HG03521 (cell line): ENCODE measurements at regions not wholly inside any gene's neighbourhood (a gene's known extent, or its start where the extent isn't known, plus 50 kb on each side); places are given as distances from the start of the nearest gene placed in this dataset.
"Not testable (repeated sequence)": the region's sequence is repeated elsewhere in the genome, so short reads cannot be mapped to it uniquely, and the experiment has no call there.

Experiments
- ATAC-seq: cut with Tn5 transposase; IDR thresholded peaks from one replicate; pipeline ENCODE4 v1.9.1; 2021; ENCODE audit warnings: mild to moderate bottlenecking, moderate library complexity; ENCODE audit not compliant: unreplicated experiment

DNA sequence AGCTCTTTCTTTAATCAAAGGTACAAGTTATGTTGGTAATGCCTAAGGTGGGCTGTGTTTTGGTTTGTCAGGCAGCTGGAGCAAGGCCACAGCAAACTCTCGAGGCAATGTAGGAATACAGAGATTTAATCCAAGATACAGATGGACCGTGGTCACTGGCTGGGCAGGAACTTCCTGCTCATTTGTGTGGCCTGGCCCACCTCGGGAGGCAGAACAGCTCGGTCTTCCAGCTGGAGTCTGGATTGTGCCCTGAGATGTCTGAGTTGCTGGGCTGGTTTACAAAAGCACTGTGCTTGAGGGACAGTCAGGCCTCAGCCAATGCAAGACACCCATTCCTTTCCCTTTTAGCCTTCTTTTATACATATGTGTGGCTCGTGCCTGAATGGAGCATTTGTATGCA lies 506.1 kb upstream of the SALL3 start:
- no peak for ATAC-seq

DNA sequence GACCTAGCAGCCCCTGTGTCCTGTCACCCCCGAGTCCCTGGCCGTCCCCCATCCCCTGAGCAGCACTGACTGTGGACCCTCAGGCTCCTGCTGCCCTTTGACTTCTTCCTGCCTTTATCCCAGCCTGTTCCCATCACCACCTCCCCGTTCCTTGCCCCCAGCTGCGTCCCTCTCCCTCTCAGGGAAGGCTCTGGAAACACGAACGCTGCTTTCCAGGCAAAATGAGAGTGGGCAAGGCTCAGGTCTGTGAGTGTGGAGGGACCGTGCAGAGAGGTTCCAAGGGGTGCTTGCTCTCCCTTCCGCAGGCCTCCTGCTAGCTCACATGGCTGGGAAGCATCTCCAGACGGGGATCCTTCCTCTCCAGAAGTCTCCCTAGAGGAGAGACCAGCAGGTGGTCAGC lies 501.8 kb upstream of the SALL3 start:
- no peak for ATAC-seq

- ATAC-seq, result no peak
Observed at GRCh38 chr18:78479443-78479842, 500.2 kb upstream of the SALL3 start.

- ATAC-seq, result no peak
Observed at GRCh38 chr18:78480262-78481054, 499.2 kb upstream of the SALL3 start.

DNA sequence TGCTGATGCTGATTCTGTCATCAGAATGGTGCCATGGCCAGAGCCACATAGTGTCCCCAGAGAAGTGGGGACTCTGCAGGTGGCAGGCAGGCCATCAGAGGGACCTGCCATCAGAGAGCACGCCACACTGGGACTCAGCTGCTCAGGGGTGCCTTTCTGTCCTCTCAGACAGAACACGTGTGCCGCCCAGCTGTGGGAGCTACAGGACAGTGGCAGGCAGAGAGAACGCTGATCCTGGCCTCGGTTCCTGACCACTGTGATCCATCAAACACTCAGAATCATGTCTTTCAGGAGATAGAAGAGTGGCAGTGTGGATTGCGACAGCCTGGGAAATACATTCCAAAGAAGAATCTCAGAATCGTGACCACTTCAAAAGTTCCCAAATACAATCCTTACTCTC lies 497.2 kb upstream of the SALL3 start:
- ATAC-seq, result no peak

GRCh38 chr18:78487649-78488048 lies 492.0 kb upstream of the SALL3 start:
- ATAC-seq, result no peak

GRCh38 chr18:78492064-78492812 lies 487.4 kb upstream of the SALL3 start:
- no peak for ATAC-seq

- no peak for ATAC-seq
Observed at GRCh38 chr18:78492813-78493371, 486.7 kb upstream of the SALL3 start.

- ATAC-seq, result not testable (repeated sequence)
Observed at GRCh38 chr18:78493490-78493889, 486.1 kb upstream of the SALL3 start.

GRCh38 chr18:78494204-78495085 lies 485.2 kb upstream of the SALL3 start:
- no peak for ATAC-seq

DNA sequence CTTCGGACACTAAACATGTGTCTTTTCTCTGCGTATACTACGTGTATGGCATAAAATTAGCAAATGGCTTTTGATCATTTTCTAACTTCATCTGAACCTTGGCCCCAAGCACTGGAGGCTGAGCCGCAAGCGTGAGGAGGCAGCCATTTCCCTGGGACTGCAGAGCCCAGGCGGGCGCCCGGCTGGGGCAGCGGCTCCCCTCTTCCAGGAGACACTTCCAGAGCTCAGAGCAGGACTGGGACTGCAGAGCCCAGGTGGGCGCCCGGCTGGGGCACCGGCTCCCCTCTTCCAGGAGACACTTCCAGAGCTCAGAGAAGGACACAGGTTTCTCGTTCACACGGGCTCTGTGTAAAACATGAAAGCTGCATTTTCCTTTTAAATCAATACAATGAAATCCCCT lies 484.1 kb upstream of the SALL3 start:
- ATAC-seq, result no peak

DNA sequence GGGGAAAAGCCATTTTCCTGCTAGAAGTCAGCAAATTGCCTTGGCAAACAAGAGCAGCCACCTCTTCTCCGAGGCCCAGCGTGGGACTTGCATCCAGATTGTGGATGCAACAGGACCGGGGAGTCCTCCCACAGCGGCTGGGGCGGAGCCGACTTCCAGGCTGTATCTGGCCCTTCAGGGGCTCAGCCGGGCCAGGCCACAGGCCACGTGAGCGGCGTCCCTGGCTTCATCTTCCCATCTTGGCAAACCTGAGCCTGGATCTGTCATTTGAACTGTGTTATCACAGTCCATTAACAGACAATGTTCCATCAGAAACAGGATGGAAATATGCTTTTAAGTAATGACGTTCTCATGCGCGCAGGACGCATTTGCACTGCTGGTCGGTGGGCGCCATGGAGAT lies 483.5 kb upstream of the SALL3 start:
- no peak for ATAC-seq

GRCh38 chr18:78497641-78498040 lies 482.0 kb upstream of the SALL3 start:
- ATAC-seq, result no peak

DNA sequence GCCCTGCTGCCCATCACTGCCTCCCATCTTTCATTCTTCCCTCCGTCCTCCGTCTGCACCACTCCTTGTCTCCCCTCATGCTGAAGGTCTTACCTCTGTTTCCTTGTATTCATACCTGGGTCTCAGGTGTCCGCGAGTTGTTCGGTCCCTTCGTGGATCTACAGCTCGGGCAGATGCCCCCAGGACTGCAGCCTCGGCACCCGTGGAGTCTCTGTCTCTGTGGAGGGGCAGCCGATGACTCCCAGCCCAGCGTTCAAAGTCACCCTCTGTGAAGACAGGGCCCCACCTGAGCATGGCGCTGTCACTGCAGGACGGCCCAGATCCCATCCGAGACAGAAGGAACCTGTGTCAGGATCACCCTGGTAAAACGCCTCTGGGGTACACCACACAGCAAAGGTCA lies 480.0 kb upstream of the SALL3 start:
- ATAC-seq, result no peak

- no peak for ATAC-seq
Observed at GRCh38 chr18:78501251-78501650, 478.4 kb upstream of the SALL3 start.

- no peak for ATAC-seq
Observed at GRCh38 chr18:78503129-78503528, 476.5 kb upstream of the SALL3 start.

DNA sequence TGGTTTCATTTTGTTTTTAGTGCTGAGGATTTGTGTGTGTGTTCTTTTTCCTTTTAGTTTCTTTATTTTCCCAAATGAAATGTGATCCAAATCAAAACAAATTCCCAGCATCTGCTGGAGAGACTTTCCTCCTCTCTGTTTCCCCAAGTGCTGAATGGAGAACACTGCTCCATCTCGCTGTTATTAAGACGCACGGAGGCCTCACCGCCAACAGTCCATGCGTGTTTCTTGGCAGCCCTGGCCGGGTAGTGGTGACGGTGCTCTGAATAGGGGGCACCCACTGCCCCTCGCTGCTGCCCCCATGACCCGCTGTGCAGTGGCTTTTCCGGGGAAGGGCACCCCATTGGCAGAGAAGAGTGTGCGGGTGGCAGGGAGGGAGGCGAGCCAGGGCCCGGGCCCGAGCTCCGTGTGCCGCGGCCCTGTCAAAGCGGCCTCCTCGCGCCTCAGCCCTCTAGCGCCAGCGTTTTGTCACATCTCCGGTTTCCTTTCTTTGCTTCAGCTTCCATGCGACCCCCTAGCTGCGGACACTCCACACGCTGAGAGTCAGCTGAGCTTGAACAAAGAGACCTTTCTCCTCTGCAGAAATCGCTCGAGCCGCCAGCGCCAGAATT lies 473.7 kb upstream of the SALL3 start:
- no peak for ATAC-seq

DNA sequence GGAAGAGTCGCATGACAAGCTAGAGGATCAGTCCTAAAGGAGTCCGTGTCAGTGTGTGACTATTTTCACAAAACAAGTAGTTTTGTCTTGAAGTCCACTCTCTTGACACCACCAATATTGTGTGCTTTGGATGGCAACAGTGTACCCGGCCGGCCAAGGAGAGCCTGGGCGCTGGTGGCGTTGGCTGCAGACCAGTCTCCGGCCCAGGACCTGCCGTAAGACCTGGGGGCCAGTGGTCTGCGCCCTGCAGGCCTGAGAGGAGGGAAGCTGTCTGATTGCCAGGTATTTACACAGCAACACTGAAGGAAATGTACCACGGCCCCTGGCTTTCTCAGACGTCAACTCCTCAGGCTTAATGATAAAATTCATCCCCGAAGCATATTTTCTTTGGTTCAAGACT lies 472.4 kb upstream of the SALL3 start:
- ATAC-seq, result no peak

GRCh38 chr18:78508228-78508824 lies 471.3 kb upstream of the SALL3 start:
- ATAC-seq, result not testable (repeated sequence)

GRCh38 chr18:78510091-78510490 lies 469.5 kb upstream of the SALL3 start:
- ATAC-seq, result no peak
